Calu3 (cell line): ENCODE measurements at regions not wholly inside any gene's neighbourhood (a gene's known extent, or its start where the extent isn't known, plus 50 kb on each side); places are given as distances from the start of the nearest gene placed in this dataset.

Experiments used
- BruUV-seq: library from RNA; stranded (reverse); fragments of 400-500 nt; replicated peaks from 2 replicates; lab custom pipeline; 2021; lab: Mats Ljungman, UMichigan
- CTCF ChIA-PET: fragments of 300-600 bp; sonication (Branson Sonifier 250); formaldehyde crosslinking; loops from one replicate; lab custom pipeline; 2022; ENCODE audit warnings: antibody characterized with exemption; lab: Charles Lee
- DNase-seq: peaks from one replicate; pipeline ENCODE4 v3.0.0; 2022
- H3K27ac Mint-ChIP-seq: one replicate; pipeline ENCODE4 v1.8.0; 2022; ENCODE audit warnings: mixed read lengths; ENCODE audit not compliant: unreplicated experiment
- H3K27me3 Mint-ChIP-seq: one replicate; pipeline ENCODE4 v1.8.0; 2022; ENCODE audit warnings: mixed read lengths; ENCODE audit not compliant: unreplicated experiment
- H3K36me3 Mint-ChIP-seq: one replicate; pipeline ENCODE4 v1.8.0; 2022; ENCODE audit warnings: mild to moderate bottlenecking, moderate library complexity, mixed read lengths; ENCODE audit not compliant: insufficient read depth, unreplicated experiment
- H3K4me1 Mint-ChIP-seq: one replicate; pipeline ENCODE4 v1.8.0; 2022; ENCODE audit warnings: mild to moderate bottlenecking, low read depth, mixed read lengths; ENCODE audit not compliant: unreplicated experiment
- H3K4me3 Mint-ChIP-seq: one replicate; pipeline ENCODE4 v1.8.0; 2022; ENCODE audit warnings: mild to moderate bottlenecking, low read depth, moderate library complexity, mixed read lengths; ENCODE audit not compliant: unreplicated experiment
- H3K9me3 Mint-ChIP-seq: one replicate; pipeline ENCODE4 v1.8.0; 2022; ENCODE audit warnings: low read depth, mixed read lengths; ENCODE audit not compliant: unreplicated experiment
- intact Hi-C: fragments of 100-400 bp; cut with micrococcal nuclease; formaldehyde crosslinking; loops from one replicate; pipeline ENCODE4 v1.10.0; 2022; ENCODE audit not compliant: unreplicated experiment
- TF ChIP-seq, protein P1 (sequence below): fragments of 200-600 bp; IDR thresholded peaks from one replicate; pipeline ENCODE4 v1.8.0; 2022; ENCODE audit warnings: antibody characterized with exemption; ENCODE audit not compliant: unreplicated experiment

- no TSS peak for BruUV-seq
- no peaks in the 10 kb centered on the region for H3K27me3 Mint-ChIP-seq
- H3K4me3 Mint-ChIP-seq = no peak overlapping the region
- TF ChIP-seq, protein P1, sequence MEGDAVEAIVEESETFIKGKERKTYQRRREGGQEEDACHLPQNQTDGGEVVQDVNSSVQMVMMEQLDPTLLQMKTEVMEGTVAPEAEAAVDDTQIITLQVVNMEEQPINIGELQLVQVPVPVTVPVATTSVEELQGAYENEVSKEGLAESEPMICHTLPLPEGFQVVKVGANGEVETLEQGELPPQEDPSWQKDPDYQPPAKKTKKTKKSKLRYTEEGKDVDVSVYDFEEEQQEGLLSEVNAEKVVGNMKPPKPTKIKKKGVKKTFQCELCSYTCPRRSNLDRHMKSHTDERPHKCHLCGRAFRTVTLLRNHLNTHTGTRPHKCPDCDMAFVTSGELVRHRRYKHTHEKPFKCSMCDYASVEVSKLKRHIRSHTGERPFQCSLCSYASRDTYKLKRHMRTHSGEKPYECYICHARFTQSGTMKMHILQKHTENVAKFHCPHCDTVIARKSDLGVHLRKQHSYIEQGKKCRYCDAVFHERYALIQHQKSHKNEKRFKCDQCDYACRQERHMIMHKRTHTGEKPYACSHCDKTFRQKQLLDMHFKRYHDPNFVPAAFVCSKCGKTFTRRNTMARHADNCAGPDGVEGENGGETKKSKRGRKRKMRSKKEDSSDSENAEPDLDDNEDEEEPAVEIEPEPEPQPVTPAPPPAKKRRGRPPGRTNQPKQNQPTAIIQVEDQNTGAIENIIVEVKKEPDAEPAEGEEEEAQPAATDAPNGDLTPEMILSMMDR = no peak
- intact Hi-C loops = loop anchor here (2.0 to 10.0 kb wide), 2 partner anchors 77 to 121 kb away; no protein-coding TSS in a partner anchor
- peak overlapping the region; percentile 75 for H3K27ac Mint-ChIP-seq
- no peak for DNase-seq
- peaks cover 42% of the 10 kb centered on the region for H3K4me1 Mint-ChIP-seq
- no peaks in the 10 kb centered on the region for H3K36me3 Mint-ChIP-seq
- no peaks in the 10 kb centered on the region for H3K9me3 Mint-ChIP-seq
- CTCF ChIA-PET = interaction anchor here (1.0 kb wide), 1 partner anchor 13 kb away, joined by 3 read pairs; no protein-coding TSS in a partner anchor
These were observed 228.7 kb downstream of the KCNRG start for GRCh38 chr13:50243931-50244330.

DNA sequence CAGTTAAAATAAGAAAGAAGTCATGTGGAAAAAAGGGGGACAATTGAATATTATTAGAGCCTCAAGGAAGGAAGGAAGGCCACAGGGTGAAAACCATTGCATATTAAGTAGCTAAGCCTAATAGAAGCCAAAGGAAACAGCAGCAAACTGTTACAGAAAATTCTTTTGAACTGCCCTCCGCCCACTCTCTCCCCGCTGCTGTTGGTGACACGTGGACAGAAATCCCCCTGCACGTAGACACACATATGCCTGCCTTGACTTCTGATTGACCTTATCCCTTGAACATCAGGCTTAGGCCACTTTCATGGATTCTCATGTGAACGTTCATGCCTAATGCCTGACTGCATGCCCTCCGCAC, 229.1 kb downstream of the KCNRG start:
- peak overlapping the region; percentile 75 for H3K27ac Mint-ChIP-seq
- no peak for DNase-seq
- intact Hi-C loops = loop anchor here (2.0 to 10.0 kb wide), 2 partner anchors 76 to 120 kb away; no protein-coding TSS in a partner anchor
- no peaks in the 10 kb centered on the region for H3K9me3 Mint-ChIP-seq
- CTCF ChIA-PET = interaction anchor here (1.0 kb wide), 1 partner anchor 14 kb away, joined by 3 read pairs; no protein-coding TSS in a partner anchor
- H3K36me3 Mint-ChIP-seq = no peaks in the 10 kb centered on the region
- H3K4me1 Mint-ChIP-seq = peaks cover 39% of the 10 kb centered on the region
- no peaks in the 10 kb centered on the region for H3K27me3 Mint-ChIP-seq
- BruUV-seq = no TSS peak
- TF ChIP-seq, protein P1 = no peak
- H3K4me3 Mint-ChIP-seq = no peak overlapping the region

DNA sequence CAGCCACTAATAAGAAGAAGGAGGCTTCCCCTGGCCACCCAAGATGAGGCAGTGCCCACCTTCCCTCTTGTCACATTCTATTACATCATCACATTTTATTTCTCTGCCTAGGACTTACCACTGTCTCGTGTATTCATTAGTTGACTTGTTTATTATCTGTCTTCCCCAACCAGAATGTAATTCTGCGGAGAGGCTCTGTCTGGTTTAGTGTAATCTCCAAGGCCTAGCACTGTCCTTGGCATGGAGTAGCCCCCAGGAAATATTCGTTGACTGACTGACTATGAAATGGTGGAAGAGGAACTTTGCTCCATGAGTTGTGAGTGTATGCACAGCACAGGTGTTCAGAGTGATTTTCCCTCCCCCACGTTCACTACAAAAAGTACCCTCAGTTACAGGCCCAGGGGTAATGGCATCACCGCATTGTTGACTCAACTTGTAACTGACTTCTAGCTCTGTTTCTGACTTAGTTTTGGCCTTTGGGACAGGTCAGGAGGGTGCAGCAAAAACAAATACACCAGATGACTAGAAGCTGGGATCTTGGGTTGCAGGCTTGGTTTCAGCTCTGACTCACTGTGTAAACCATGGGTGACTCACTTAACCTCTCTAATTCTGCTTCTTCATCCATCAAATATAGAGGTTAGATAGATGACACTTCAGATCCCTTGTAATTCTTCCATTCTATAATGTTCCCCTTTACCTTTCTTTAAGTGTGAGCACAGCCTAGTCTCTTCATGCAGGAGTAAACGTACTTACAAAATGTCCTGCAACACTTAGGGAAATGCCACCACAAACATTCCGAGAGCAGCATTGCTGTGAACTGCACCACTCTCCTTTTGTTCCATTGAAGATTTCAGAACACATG, 229.7 kb downstream of the KCNRG start:
- peak; percentile 59 for DNase-seq
- CTCF ChIA-PET = interaction anchor here (0.6 to 1.0 kb wide), 2 partner anchors 14 to 18 kb away, joined by 3 to 4 read pairs; no protein-coding TSS in a partner anchor
- Mint-ChIP-seq H3K4me1 (peaks cover 39% of the 10 kb centered on the region), H3K27me3 (no peaks in the 10 kb centered on the region), H3K36me3 (no peaks in the 10 kb centered on the region), H3K27ac (peak overlapping the region; percentile 75), H3K4me3 (no peak overlapping the region), H3K9me3 (no peaks in the 10 kb centered on the region)
- intact Hi-C loops = loop anchor here (2.0 to 10.0 kb wide), 2 partner anchors 76 to 120 kb away; no protein-coding TSS in a partner anchor
- TF ChIP-seq, protein P1 = no peak
- no TSS peak for BruUV-seq

DNA sequence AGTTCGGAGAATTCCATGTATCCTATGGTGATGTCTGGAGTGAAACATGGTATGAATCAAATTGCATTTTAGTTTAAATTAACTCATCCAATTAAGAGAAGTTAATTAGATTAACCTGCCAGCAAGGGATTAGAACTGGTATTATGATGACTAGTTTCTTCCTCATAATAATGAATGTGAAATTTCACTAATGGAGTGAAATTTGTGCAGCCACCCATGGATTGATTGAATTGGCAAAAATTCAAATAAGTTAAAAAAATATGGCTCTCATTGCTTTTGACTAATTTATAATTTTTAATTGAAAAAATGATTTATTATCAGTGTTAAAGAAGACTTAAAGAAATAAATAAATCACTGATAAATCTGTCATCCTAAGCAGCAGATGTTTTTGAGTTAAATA, 232.0 kb downstream of the KCNRG start:
- CTCF ChIA-PET = no interaction called here
- H3K36me3 Mint-ChIP-seq = no peaks in the 10 kb centered on the region
- TF ChIP-seq, protein P1 = no peak
- DNase-seq = no peak
- BruUV-seq = no TSS peak
- H3K9me3 Mint-ChIP-seq = no peaks in the 10 kb centered on the region
- no peak overlapping the region for H3K27ac Mint-ChIP-seq
- H3K4me1 Mint-ChIP-seq = peaks cover 21% of the 10 kb centered on the region
- no peaks in the 10 kb centered on the region for H3K27me3 Mint-ChIP-seq
- intact Hi-C loops = loop anchor here (10.0 kb wide), 1 partner anchor 118 kb away; no protein-coding TSS in a partner anchor
- no peak overlapping the region for H3K4me3 Mint-ChIP-seq
